Osteoblast (primary cell): ENCODE measurements at regions not wholly inside any gene's neighbourhood (a gene's known extent, or its start where the extent isn't known, plus 50 kb on each side); places are given as distances from the start of the nearest gene placed in this dataset.
"Not testable (repeated sequence)": the region's sequence is repeated elsewhere in the genome, so short reads cannot be mapped to it uniquely, and the experiment has no call there.

Source experiments
- DNase-seq: peaks from one replicate; pipeline ENCODE4 v3.0.0; 2011; ENCODE audit warnings: low spot score, mixed read lengths; ENCODE audit not compliant: insufficient read length; ENCODE audit errors: missing footprints
- H2AFZ ChIP-seq: 2 replicates; pipeline ENCODE4 v1.6.0; 2011; ENCODE audit warnings: mild to moderate bottlenecking, low read length
- H3K27ac ChIP-seq: 2 replicates; pipeline ENCODE4 v1.5.1; 2011; ENCODE audit warnings: mild to moderate bottlenecking, low read depth, low read length, moderate library complexity
- H3K27me3 ChIP-seq: 2 replicates; pipeline ENCODE4 v1.6.0; 2012; ENCODE audit warnings: mild to moderate bottlenecking, control low read depth, inconsistent platforms, low read length, moderate library complexity; ENCODE audit not compliant: insufficient read depth
- H3K36me3 ChIP-seq: 2 replicates; pipeline ENCODE4 v1.5.1; 2011; ENCODE audit warnings: mild to moderate bottlenecking, low read length, control low read depth, moderate library complexity; ENCODE audit not compliant: insufficient read depth
- H3K4me1 ChIP-seq: 2 replicates; pipeline ENCODE4 v1.5.1; 2011; ENCODE audit warnings: mild to moderate bottlenecking, low read length, control low read depth, moderate library complexity; ENCODE audit not compliant: insufficient read depth
- H3K4me2 ChIP-seq: 2 replicates; pipeline ENCODE4 v1.6.0; 2011; ENCODE audit warnings: mild to moderate bottlenecking, low read length; ENCODE audit not compliant: insufficient read depth
- H3K4me3 ChIP-seq: fragments of 200-600 bp; sonication (generic); 3 replicates; pipeline ENCODE4 v1.5.1; 2012; ENCODE audit warnings: mild to moderate bottlenecking, low read length, inconsistent platforms; ENCODE audit not compliant: insufficient read depth
- H3K79me2 ChIP-seq: 2 replicates; pipeline ENCODE4 v1.6.0; 2012; ENCODE audit warnings: mild to moderate bottlenecking, low read length, control low read depth, inconsistent platforms; ENCODE audit not compliant: insufficient read depth
- H3K9me3 ChIP-seq: 2 replicates; pipeline ENCODE4 v1.5.1; 2011; ENCODE audit warnings: low read depth, low read length, control low read depth
- H4K20me1 ChIP-seq: 2 replicates; pipeline ENCODE4 v1.6.0; 2012; ENCODE audit warnings: mild to moderate bottlenecking, low read length, control low read depth; ENCODE audit not compliant: insufficient read depth
- CTCF ChIP-seq: IDR thresholded peaks from 2 replicates; pipeline ENCODE4 v1.5.1; 2011; ENCODE audit warnings: mild to moderate bottlenecking, low read depth, low read length, moderate library complexity; ENCODE audit errors: extremely low read depth

GRCh38 chrX:130507015-130507414, 105.2 kb downstream of the RBMX2 start:
- Histone ChIP-seq H3K27ac (no peak overlapping the region), H3K79me2 (no peaks in the 10 kb centered on the region), H3K36me3 (no peaks in the 10 kb centered on the region), H3K4me1 (no peaks in the 10 kb centered on the region), H3K4me3 (no peak overlapping the region), H3K9me3 (no peaks in the 10 kb centered on the region), H3K27me3 (no peaks in the 10 kb centered on the region), H4K20me1 (no peaks in the 10 kb centered on the region), H2AFZ (no peak overlapping the region), H3K4me2 (no peak overlapping the region)
- TF ChIP-seq CTCF = no peak
- no peak for DNase-seq

GRCh38 chrX:130512534-130512933, 110.7 kb downstream of the RBMX2 start:
- not testable (repeated sequence) for H3K4me2 ChIP-seq, H3K79me2 ChIP-seq, H3K27ac ChIP-seq, H2AFZ ChIP-seq, H4K20me1 ChIP-seq, DNase-seq, H3K4me3 ChIP-seq, H3K4me1 ChIP-seq, H3K9me3 ChIP-seq, H3K27me3 ChIP-seq, H3K36me3 ChIP-seq

- Histone ChIP-seq H3K4me3 (no peak overlapping the region), H3K79me2 (no peaks in the 10 kb centered on the region), H3K36me3 (no peaks in the 10 kb centered on the region), H3K27ac (no peak overlapping the region), H3K4me1 (no peaks in the 10 kb centered on the region), H3K27me3 (no peaks in the 10 kb centered on the region), H3K4me2 (no peak overlapping the region), H2AFZ (no peak overlapping the region), H4K20me1 (no peaks in the 10 kb centered on the region), H3K9me3 (no peaks in the 10 kb centered on the region)
- DNase-seq = peak; percentile 39
- TF ChIP-seq CTCF = no peak
Measured at GRCh38 chrX:130516123-130516522, 114.3 kb downstream of the RBMX2 start.

- no peaks in the 10 kb centered on the region for H3K27me3 ChIP-seq
- no peaks in the 10 kb centered on the region for H4K20me1 ChIP-seq
- DNase-seq = no peak
- no peak overlapping the region for H3K27ac ChIP-seq
- no peaks in the 10 kb centered on the region for H3K79me2 ChIP-seq
- TF ChIP-seq CTCF = no peak
- peak overlapping the region; percentile 59 for H3K4me3 ChIP-seq
- peak overlapping the region; percentile 66 for H3K4me2 ChIP-seq
- H3K4me1 ChIP-seq = no peaks in the 10 kb centered on the region
- H3K9me3 ChIP-seq = no peaks in the 10 kb centered on the region
- peak overlapping the region; percentile 81 for H2AFZ ChIP-seq
- H3K36me3 ChIP-seq = no peaks in the 10 kb centered on the region
Measured at GRCh38 chrX:130523460-130524394, 121.9 kb downstream of the RBMX2 start.
